Lung (tissue), 11 donors: ENCODE measurements at regions not wholly inside any gene's neighbourhood (a gene's known extent, or its start where the extent isn't known, plus 50 kb on each side); places are given as distances from the start of the nearest gene placed in this dataset.

ENCODE experiments used
- ATAC-seq: fragments of 200-7000 bp; cut with Tn5 transposase; one replicate; pipeline ENCODE4 v1.9.1; 2020; ENCODE audit warnings: moderate number of reproducible peaks; ENCODE audit not compliant: insufficient read depth, low FRiP score
- DNase-seq, 3 donors: peaks; one replicate each; pipeline ENCODE4 v3.0.0-alpha.2; 2013 to 2017
- H3K27ac ChIP-seq, 2 donors: one replicate each; pipeline ENCODE4 v1.5.1; 2013; ENCODE audit warnings: mild to moderate bottlenecking in 2 of 2, moderate library complexity in 2 of 2, control low read depth in 1 of 2, inconsistent platforms in 1 of 2, low read depth in 1 of 2, low read length in 1 of 2
- H3K27me3 ChIP-seq, 3 donors: one replicate each; pipeline ENCODE4 v1.5.1; 2013; ENCODE audit warnings: low read length in 2 of 3; ENCODE audit not compliant: control insufficient read depth in 3 of 3, insufficient read depth in 3 of 3
- H3K36me3 ChIP-seq, 4 donors: one replicate each; pipeline ENCODE4 v1.5.1; 2013; ENCODE audit warnings: low read length in 4 of 4, mild to moderate bottlenecking in 1 of 4, moderate library complexity in 1 of 4; ENCODE audit not compliant: control insufficient read depth in 4 of 4, insufficient read depth in 4 of 4
- H3K4me1 ChIP-seq, 5 donors: one replicate each; pipeline ENCODE4 v1.5.1; 2013; ENCODE audit warnings: low read length in 5 of 5, mild to moderate bottlenecking in 2 of 5, moderate library complexity in 1 of 5; ENCODE audit not compliant: control insufficient read depth in 5 of 5, insufficient read depth in 5 of 5
- H3K4me3 ChIP-seq: one replicate; pipeline ENCODE4 v1.5.1; 2013; ENCODE audit warnings: mild to moderate bottlenecking, control low read depth, moderate library complexity
- H3K9ac ChIP-seq, 2 donors: one replicate each; pipeline ENCODE4 v1.5.1; 2013; ENCODE audit warnings: low read length in 2 of 2, control low read depth in 1 of 2; ENCODE audit not compliant: insufficient read depth in 1 of 2
- H3K9me3 ChIP-seq, 4 donors: one replicate each; pipeline ENCODE4 v1.5.1; 2013; ENCODE audit warnings: low read length in 3 of 4, mild to moderate bottlenecking in 1 of 4, moderate library complexity in 1 of 4; ENCODE audit not compliant: control insufficient read depth in 4 of 4, insufficient read depth in 3 of 4
- WGBS, 2 donors: extraction: QIAGEN DNeasy Blood & Tissue Kit; methylation state at CpG; one replicate each; pipeline ENCODE4 v1.1.7; 2013; 5-methylcytosine and 5-hydroxymethylcytosine counted together
- TF ChIP-seq, protein P1 (sequence below): IDR thresholded peaks from 2 replicates; pipeline ENCODE4 v1.5.1; 2012; ENCODE audit warnings: mild to moderate bottlenecking; ENCODE audit errors: control extremely low read depth, extremely low read depth
- donor health status: control.
- donor health status: control.
- donor health status: Bipolar disorder and iron deficiency.
- donor health status: healthy.
- donor health status: DM: yes; HTN: yes; CAD: no.

DNA sequence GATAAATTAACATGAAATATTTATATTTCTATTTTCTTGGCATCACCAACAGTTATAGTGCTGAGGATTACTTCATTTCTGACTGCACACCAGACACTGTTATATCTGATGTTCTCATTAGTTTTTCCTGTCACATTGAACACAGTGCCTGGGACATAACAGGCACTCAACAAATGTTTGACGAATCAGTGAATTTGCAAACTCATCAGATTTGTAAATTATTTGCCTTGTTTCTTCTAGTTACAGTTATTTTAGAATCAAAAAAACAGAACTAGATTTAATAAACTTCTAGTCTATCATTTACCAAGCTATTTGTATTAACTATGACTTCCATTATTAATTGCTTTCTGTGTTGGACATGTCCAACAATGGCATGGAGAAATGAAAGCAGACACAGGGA, 483.3 kb downstream of the KLHL13 start:
- Histone ChIP-seq H3K4me1 (no peaks in the 10 kb centered on the region), H3K27ac (no peak overlapping the region), H3K36me3 (no peaks in the 10 kb centered on the region), H3K9me3 (no peaks in the 10 kb centered on the region), H3K9ac (no peak overlapping the region), H3K27me3 (no peaks in the 10 kb centered on the region), H3K4me3 (no peak overlapping the region)
- 70 to 92% methylated on average over 1 of the region's 1 CpG for WGBS, 2 donors
- no peak for DNase-seq
- ATAC-seq: no peak
- TF ChIP-seq, protein P1, sequence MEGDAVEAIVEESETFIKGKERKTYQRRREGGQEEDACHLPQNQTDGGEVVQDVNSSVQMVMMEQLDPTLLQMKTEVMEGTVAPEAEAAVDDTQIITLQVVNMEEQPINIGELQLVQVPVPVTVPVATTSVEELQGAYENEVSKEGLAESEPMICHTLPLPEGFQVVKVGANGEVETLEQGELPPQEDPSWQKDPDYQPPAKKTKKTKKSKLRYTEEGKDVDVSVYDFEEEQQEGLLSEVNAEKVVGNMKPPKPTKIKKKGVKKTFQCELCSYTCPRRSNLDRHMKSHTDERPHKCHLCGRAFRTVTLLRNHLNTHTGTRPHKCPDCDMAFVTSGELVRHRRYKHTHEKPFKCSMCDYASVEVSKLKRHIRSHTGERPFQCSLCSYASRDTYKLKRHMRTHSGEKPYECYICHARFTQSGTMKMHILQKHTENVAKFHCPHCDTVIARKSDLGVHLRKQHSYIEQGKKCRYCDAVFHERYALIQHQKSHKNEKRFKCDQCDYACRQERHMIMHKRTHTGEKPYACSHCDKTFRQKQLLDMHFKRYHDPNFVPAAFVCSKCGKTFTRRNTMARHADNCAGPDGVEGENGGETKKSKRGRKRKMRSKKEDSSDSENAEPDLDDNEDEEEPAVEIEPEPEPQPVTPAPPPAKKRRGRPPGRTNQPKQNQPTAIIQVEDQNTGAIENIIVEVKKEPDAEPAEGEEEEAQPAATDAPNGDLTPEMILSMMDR: no peak

DNA sequence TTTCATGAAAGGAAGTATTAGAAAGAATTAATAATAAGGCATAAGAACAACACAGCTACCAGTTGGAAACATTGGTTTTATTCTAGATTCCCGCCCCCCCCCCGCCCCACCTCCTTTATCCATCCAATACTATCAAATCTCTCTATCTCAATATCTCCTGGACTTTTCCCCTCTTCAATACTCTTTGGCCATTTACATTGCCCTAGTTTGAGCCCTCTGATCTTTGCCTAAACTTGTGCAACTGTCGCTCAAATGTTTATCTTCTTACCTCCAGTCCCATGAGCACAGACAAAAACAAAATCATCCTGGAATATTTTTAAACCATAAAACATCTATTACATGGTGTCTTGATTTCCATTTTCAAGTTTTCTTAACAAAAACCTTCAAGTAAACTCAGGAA, 488.2 kb downstream of the KLHL13 start:
- 64 to 91% methylated on average over 3 of the region's 3 CpGs for WGBS, 2 donors
- Histone ChIP-seq H3K9ac (no peak overlapping the region), H3K9me3 (no peaks in the 10 kb centered on the region), H3K27me3 (no peaks in the 10 kb centered on the region), H3K4me1 (no peaks in the 10 kb centered on the region), H3K27ac (no peak overlapping the region), H3K36me3 (no peaks in the 10 kb centered on the region), H3K4me3 (no peak overlapping the region)
- DNase-seq (no peak), ATAC-seq (no peak)
- TF ChIP-seq, protein P1: no peak

DNA sequence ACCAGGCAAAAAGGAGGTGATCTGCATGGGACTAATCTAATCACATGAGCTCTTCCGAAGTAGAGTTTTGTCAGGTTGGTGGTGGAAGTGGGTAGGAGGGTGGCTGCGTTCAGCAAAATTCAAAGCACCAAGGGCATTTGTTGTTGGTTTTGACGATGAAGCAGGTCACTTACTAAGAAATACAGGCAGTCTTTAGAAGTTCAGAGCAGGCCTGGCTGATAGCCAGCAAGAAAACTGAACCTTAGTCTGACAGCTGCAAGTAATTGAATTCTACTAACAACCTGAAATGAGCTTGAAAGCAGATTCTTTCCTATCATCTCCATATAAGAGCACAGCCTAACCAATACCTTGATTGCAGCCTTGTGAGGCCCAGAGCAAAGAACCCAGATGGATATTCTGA, 505.8 kb downstream of the KLHL13 start:
- peak in 1 of 3 donors; percentile 0 for DNase-seq
- Histone ChIP-seq H3K4me1 (no peaks in the 10 kb centered on the region), H3K27me3 (no peaks in the 10 kb centered on the region), H3K9me3 (no peaks in the 10 kb centered on the region), H3K36me3 (no peaks in the 10 kb centered on the region), H3K9ac (no peak overlapping the region), H3K4me3 (no peak overlapping the region), H3K27ac (no peak overlapping the region)
- ATAC-seq: no peak
- TF ChIP-seq, protein P1: no peak
- WGBS, 2 donors: 72 to 92% methylated on average over 3 of the region's 3 CpGs

DNA sequence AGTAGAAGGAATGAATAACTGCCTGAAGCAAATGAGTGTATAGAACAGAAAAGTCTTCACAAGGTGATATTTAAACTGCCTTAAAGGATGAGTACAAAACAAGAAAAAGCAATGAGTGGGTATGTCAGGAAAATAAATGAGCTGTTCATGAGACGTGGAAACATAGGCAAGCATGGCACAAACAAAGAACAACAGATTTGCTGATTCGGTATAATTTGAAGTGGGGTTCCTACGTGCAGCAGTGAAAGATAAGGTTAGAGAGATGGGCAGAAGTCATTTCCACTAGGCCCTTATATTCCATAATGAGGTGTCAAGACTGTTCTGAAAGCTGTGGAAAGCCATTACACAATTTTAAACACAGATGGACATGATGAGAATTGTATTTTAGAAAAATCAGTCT, 506.6 kb downstream of the KLHL13 start:
- H3K27me3 ChIP-seq: no peaks in the 10 kb centered on the region
- no peak overlapping the region for H3K4me3 ChIP-seq
- 54 to 78% methylated on average over 3 of the region's 3 CpGs for WGBS, 2 donors
- no peak for DNase-seq
- H3K9me3 ChIP-seq: peaks cover 0 to 5% (median 2%) of the 10 kb centered on the region in 4 donors
- TF ChIP-seq, protein P1: no peak
- H3K9ac ChIP-seq: no peak overlapping the region
- no peak overlapping the region for H3K27ac ChIP-seq
- H3K4me1 ChIP-seq: no peaks in the 10 kb centered on the region
- H3K36me3 ChIP-seq: no peaks in the 10 kb centered on the region
- ATAC-seq: no peak
